Stimulated activated CD4-positive, alpha-beta T cell treated with anti-CD3 and anti-CD28 coated beads, Interleukin-2, amount 100 ng/mL, for 48 hours (primary cell): ENCODE measurements at regions not wholly inside any gene's neighbourhood (a gene's known extent, or its start where the extent isn't known, plus 50 kb on each side); places are given as distances from the start of the nearest gene placed in this dataset.

Source experiments
- DNase-seq, 2 donors: peaks; one replicate each; pipeline ENCODE4 v3.0.0-alpha.2; 2020

GRCh38 chr10:28812384-28813372, 135.4 kb downstream of the BAMBI start:
- no peak for DNase-seq

GRCh38 chr10:28815681-28816080, 138.4 kb downstream of the BAMBI start:
- no peak for DNase-seq

GRCh38 chr10:28822719-28823464, 145.6 kb downstream of the BAMBI start:
- no peak for DNase-seq

GRCh38 chr10:28823501-28824075, 146.3 kb downstream of the BAMBI start:
- DNase-seq: no peak

- DNase-seq: no peak
Measured at GRCh38 chr10:28833313-28833712, 156.0 kb downstream of the BAMBI start.

GRCh38 chr10:28836435-28836743, 159.1 kb downstream of the BAMBI start:
- no peak for DNase-seq

GRCh38 chr10:28837613-28838390, 160.5 kb downstream of the BAMBI start:
- no peak for DNase-seq

GRCh38 chr10:28838908-28839307, 161.6 kb downstream of the BAMBI start:
- DNase-seq: no peak

- no peak for DNase-seq
Measured at GRCh38 chr10:28839600-28840007, 162.3 kb downstream of the BAMBI start.

GRCh38 chr10:28840202-28840601, 162.9 kb downstream of the BAMBI start:
- no peak for DNase-seq

GRCh38 chr10:28840971-28841370, 163.7 kb downstream of the BAMBI start:
- no peak for DNase-seq

GRCh38 chr10:28841625-28842024, 164.3 kb downstream of the BAMBI start:
- no peak for DNase-seq

GRCh38 chr10:28842321-28842720, 165.0 kb downstream of the BAMBI start:
- DNase-seq: no peak

GRCh38 chr10:28845009-28845682, 167.8 kb downstream of the BAMBI start:
- DNase-seq: no peak

GRCh38 chr10:28849309-28849708, 172.0 kb downstream of the BAMBI start:
- DNase-seq: no peak

- no peak for DNase-seq
Measured at GRCh38 chr10:28849821-28850220, 172.5 kb downstream of the BAMBI start.

GRCh38 chr10:28850784-28851183, 173.5 kb downstream of the BAMBI start:
- no peak for DNase-seq

GRCh38 chr10:28853195-28853594, 175.9 kb downstream of the BAMBI start:
- DNase-seq: no peak

GRCh38 chr10:28857164-28857563, 179.8 kb downstream of the BAMBI start:
- no peak for DNase-seq

- no peak for DNase-seq
Measured at GRCh38 chr10:28858646-28859045, 181.3 kb downstream of the BAMBI start.

- no peak for DNase-seq
Measured at GRCh38 chr10:28859791-28860190, 182.5 kb downstream of the BAMBI start.

- no peak for DNase-seq
Measured at GRCh38 chr10:28862219-28862618, 184.9 kb downstream of the BAMBI start.
